Loucy (cell line): ENCODE measurements at regions not wholly inside any gene's neighbourhood (a gene's known extent, or its start where the extent isn't known, plus 50 kb on each side); places are given as distances from the start of the nearest gene placed in this dataset.

Experiments
- H2AFZ ChIP-seq: fragments of 200-600 bp; sonication (generic); 2 replicates; pipeline ENCODE4 v1.6.0; 2016; ENCODE audit warnings: antibody characterized with exemption, mild to moderate bottlenecking, low read length, moderate library complexity
- H3F3A ChIP-seq: fragments of 200-600 bp; 2 replicates; pipeline ENCODE4 v1.6.0; 2016; ENCODE audit warnings: antibody characterized with exemption, low read depth, mild to moderate bottlenecking
- H3K27me3 ChIP-seq: fragments of 200-600 bp; sonication (generic); 2 replicates; pipeline ENCODE4 v1.6.1; 2014; ENCODE audit warnings: low read length, mild to moderate bottlenecking; ENCODE audit not compliant: insufficient read depth, poor library complexity, severe bottlenecking
- H3K36me3 ChIP-seq: fragments of 200-600 bp; sonication (generic); 2 replicates; pipeline ENCODE4 v1.6.1; 2016; ENCODE audit warnings: low read length; ENCODE audit not compliant: insufficient read depth
- H3K4me1 ChIP-seq: fragments of 200-600 bp; sonication (generic); 2 replicates; pipeline ENCODE4 v1.5.1; 2014; ENCODE audit warnings: low read length, mild to moderate bottlenecking; ENCODE audit not compliant: insufficient read depth, poor library complexity, severe bottlenecking
- H3K4me2 ChIP-seq: fragments of 200-600 bp; sonication (generic); 2 replicates; pipeline ENCODE4 v1.6.0; 2014; ENCODE audit warnings: antibody characterized with exemption, low read length, low read depth, mild to moderate bottlenecking; ENCODE audit not compliant: poor library complexity, severe bottlenecking
- H3K4me3 ChIP-seq: fragments of 200-600 bp; sonication (generic); 2 replicates; pipeline ENCODE4 v1.5.1; 2014; ENCODE audit warnings: low read length, mild to moderate bottlenecking, mixed read lengths; ENCODE audit not compliant: poor library complexity, severe bottlenecking
- H3K79me2 ChIP-seq: fragments of 200-600 bp; sonication (generic); 2 replicates; pipeline ENCODE4 v1.6.1; 2014; ENCODE audit warnings: low read length; ENCODE audit not compliant: insufficient read depth
- H3K9ac ChIP-seq: fragments of 200-600 bp; sonication (generic); 2 replicates; pipeline ENCODE4 v1.6.0; 2014; ENCODE audit warnings: mild to moderate bottlenecking, low read depth, low read length, moderate library complexity; ENCODE audit not compliant: poor library complexity, severe bottlenecking
- H3K9me2 ChIP-seq: fragments of 200-600 bp; sonication (generic); replicated peaks from 2 replicates; pipeline ENCODE4 v1.6.1; 2016; ENCODE audit warnings: low read depth, low read length, mixed read lengths
- H3K9me3 ChIP-seq: fragments of 200-600 bp; sonication (generic); 2 replicates; pipeline ENCODE4 v1.6.1; 2014; ENCODE audit warnings: mild to moderate bottlenecking, antibody characterized with exemption, low read length, low read depth; ENCODE audit not compliant: insufficient read depth
- H4K20me1 ChIP-seq: fragments of 200-600 bp; sonication (generic); 2 replicates; pipeline ENCODE4 v1.6.0; 2014; ENCODE audit warnings: antibody characterized with exemption, low read length, mild to moderate bottlenecking; ENCODE audit not compliant: insufficient read depth, poor library complexity, severe bottlenecking
- EZH2phosphoT487 ChIP-seq: fragments of 200-600 bp; IDR thresholded peaks from 2 replicates; pipeline ENCODE4 v1.6.1; 2018; ENCODE audit warnings: antibody characterized with exemption, mild to moderate bottlenecking, moderate library complexity, borderline replicate concordance
- TF ChIP-seq, protein P1 (sequence below): fragments of 200-600 bp; sonication (generic); conservative IDR thresholded peaks from 2 replicates; pipeline ENCODE4 v1.5.1; 2014; ENCODE audit warnings: mild to moderate bottlenecking, antibody characterized with exemption, low read length

DNA sequence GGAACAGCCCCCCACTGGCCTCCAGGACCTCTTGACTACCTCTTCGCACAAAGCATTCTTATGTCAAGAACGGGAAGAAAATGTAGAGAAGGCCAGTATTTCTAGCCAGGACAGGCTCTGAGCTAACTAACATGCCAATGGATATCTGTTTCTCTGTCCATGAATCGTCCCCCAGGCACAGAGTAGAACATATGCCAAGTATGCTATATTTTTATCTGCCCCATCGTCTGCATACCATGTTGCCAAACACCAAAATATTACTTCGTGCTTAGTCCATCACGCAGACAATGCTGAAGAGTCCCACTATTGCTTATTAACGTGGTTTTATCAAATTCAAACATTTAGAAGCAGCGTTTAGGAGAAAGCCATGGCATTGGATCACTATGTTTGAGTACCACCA lies 151.4 kb upstream of the CPSF6 start:
- H3K27me3 ChIP-seq = no peaks in the 10 kb centered on the region
- TF ChIP-seq, protein P1, sequence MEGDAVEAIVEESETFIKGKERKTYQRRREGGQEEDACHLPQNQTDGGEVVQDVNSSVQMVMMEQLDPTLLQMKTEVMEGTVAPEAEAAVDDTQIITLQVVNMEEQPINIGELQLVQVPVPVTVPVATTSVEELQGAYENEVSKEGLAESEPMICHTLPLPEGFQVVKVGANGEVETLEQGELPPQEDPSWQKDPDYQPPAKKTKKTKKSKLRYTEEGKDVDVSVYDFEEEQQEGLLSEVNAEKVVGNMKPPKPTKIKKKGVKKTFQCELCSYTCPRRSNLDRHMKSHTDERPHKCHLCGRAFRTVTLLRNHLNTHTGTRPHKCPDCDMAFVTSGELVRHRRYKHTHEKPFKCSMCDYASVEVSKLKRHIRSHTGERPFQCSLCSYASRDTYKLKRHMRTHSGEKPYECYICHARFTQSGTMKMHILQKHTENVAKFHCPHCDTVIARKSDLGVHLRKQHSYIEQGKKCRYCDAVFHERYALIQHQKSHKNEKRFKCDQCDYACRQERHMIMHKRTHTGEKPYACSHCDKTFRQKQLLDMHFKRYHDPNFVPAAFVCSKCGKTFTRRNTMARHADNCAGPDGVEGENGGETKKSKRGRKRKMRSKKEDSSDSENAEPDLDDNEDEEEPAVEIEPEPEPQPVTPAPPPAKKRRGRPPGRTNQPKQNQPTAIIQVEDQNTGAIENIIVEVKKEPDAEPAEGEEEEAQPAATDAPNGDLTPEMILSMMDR = no peak
- TF ChIP-seq EZH2phosphoT487 = no peak
- H3K4me2 ChIP-seq = no peak overlapping the region

DNA sequence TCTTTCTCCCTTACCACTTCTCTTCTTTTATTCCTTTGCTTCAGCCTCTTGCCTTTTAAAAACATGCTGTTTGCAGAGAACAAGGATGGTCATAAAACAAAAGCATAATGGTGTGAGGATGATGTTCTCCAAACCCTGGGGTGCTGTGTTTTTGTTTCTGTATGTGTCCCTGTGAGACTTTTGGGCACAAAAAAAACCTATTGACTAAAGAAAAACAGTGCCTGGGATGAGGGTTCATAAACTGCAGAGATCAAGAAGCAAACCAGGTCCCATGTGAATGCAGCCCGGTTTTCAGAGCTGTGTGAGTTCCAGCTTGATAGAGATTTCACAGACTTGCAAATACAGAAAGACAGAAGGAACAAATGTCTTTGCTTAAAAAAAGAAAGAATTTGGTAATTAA lies 148.6 kb upstream of the CPSF6 start:
- Histone ChIP-seq H3K4me2 (no peak overlapping the region), H3K9me2 (no peaks in the 10 kb centered on the region), H3K79me2 (no peaks in the 10 kb centered on the region), H3K4me3 (no peak overlapping the region), H3K9me3 (no peaks in the 10 kb centered on the region), H2AFZ (no peak overlapping the region), H3K27me3 (no peaks in the 10 kb centered on the region), H3K9ac (no peak overlapping the region), H3K4me1 (no peaks in the 10 kb centered on the region), H3K36me3 (no peaks in the 10 kb centered on the region), H4K20me1 (no peaks in the 10 kb centered on the region), H3F3A (no peaks in the 10 kb centered on the region)
- TF ChIP-seq, protein P1 = no peak
- no peak for TF ChIP-seq EZH2phosphoT487

More for the DNA sequence above, 151.4 kb upstream of the CPSF6 start:
- H3F3A ChIP-seq = no peaks in the 10 kb centered on the region
- no peak overlapping the region for H2AFZ ChIP-seq
- H3K9me2 ChIP-seq = no peaks in the 10 kb centered on the region
- H3K9ac ChIP-seq = no peak overlapping the region
- no peaks in the 10 kb centered on the region for H3K79me2 ChIP-seq
- H3K4me1 ChIP-seq = no peaks in the 10 kb centered on the region
- H3K36me3 ChIP-seq = no peaks in the 10 kb centered on the region
- no peak overlapping the region for H3K4me3 ChIP-seq
- no peaks in the 10 kb centered on the region for H3K9me3 ChIP-seq
- H4K20me1 ChIP-seq = no peaks in the 10 kb centered on the region

DNA sequence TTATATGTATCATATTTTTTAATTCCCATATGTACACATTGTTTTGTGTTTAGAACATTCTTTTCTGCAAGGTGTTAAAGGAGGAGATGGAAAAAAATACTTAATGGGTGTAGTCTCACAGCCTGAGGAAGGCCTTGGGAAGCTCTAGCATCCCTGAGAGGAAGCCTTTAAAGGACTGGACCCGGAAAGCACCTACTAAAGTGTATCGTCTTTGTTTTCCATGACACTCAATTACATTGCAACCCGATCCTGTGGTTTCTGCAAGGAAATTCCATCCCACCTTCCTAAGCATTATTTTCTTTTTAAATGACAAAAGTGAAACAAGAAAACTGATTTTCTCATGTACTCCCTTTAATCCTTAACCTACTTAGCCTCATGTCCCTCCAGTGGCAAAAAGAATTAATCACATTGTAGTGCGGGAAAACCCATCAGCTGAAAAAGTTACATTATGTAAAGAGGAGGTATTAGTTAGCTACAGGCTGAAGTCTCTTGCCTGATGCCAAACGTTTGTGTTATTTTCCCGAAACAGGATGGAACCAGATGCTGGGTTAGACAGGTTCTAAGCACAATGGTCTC lies 147.8 kb upstream of the CPSF6 start:
- no peaks in the 10 kb centered on the region for H3K79me2 ChIP-seq
- TF ChIP-seq EZH2phosphoT487 = no peak
- TF ChIP-seq, protein P1 = no peak
- H3K9me3 ChIP-seq = no peaks in the 10 kb centered on the region
- no peaks in the 10 kb centered on the region for H3K36me3 ChIP-seq
- H3K4me2 ChIP-seq = no peak overlapping the region
- no peaks in the 10 kb centered on the region for H3K9me2 ChIP-seq
- no peaks in the 10 kb centered on the region for H3K4me1 ChIP-seq
- H2AFZ ChIP-seq = no peak overlapping the region
- H3K9ac ChIP-seq = no peak overlapping the region
- no peaks in the 10 kb centered on the region for H3F3A ChIP-seq
- no peak overlapping the region for H3K4me3 ChIP-seq
- H3K27me3 ChIP-seq = no peaks in the 10 kb centered on the region
- no peaks in the 10 kb centered on the region for H4K20me1 ChIP-seq
